B cell (primary cell): ENCODE measurements at regions not wholly inside any gene's neighbourhood (a gene's known extent, or its start where the extent isn't known, plus 50 kb on each side); places are given as distances from the start of the nearest gene placed in this dataset.
"Not testable (repeated sequence)": the region's sequence is repeated elsewhere in the genome, so short reads cannot be mapped to it uniquely, and the experiment has no call there.

Source experiments
- ATAC-seq: fragments of 200-7000 bp; cut with Tn5 transposase; one replicate; pipeline ENCODE4 v1.10.0; 2021; ENCODE audit warnings: low read depth, mild to moderate bottlenecking, moderate number of reproducible peaks, moderate library complexity
- CTCF ChIA-PET: fragments of 350-600 bp; sonication (Branson Sonifier 250); formaldehyde crosslinking; loops from one replicate; lab custom pipeline; 2021; ENCODE audit warnings: antibody characterized with exemption, inconsistent platforms; lab: Charles Lee
- POLR2A ChIA-PET: fragments of 350-600 bp; sonication (Branson Sonifier 250); formaldehyde crosslinking; loops from one replicate; lab custom pipeline; 2021; ENCODE audit warnings: antibody characterized with exemption; lab: Charles Lee
- DNase-seq: peaks from one replicate; pipeline ENCODE4 v3.0.0; 2013
- H2AFZ ChIP-seq: 2 replicates; pipeline ENCODE4 v1.6.1; 2012; ENCODE audit warnings: mild to moderate bottlenecking, low read depth, low read length; ENCODE audit not compliant: insufficient read depth, poor library complexity, severe bottlenecking
- H3K27ac ChIP-seq, 2 donors: 1 replicate in 1 of 2; 2 replicates in 1 of 2; pipeline ENCODE4 v1.5.1; 2012 to 2013; ENCODE audit warnings: low read length in 2 of 2, mild to moderate bottlenecking in 2 of 2, moderate library complexity in 1 of 2
- H3K27me3 ChIP-seq, 4 experiments: fragments of 200-600 bp in 1 of 4; sonication (generic) in 1 of 4; replicated peaks in 1 of 4; 1 replicate in 2 of 4; 2 replicates in 2 of 4; pipeline versions ENCODE4 v1.6.1 to v1.7.0; 2013 to 2016; ENCODE audit warnings: low read length in 3 of 4, mild to moderate bottlenecking in 2 of 4, mixed read lengths in 1 of 4, moderate library complexity in 1 of 4; ENCODE audit not compliant: insufficient read depth in 4 of 4, control insufficient read depth in 3 of 4; ENCODE audit errors: control extremely low read depth in 1 of 4
- H3K36me3 ChIP-seq, 2 experiments: replicated peaks in 1 of 2; 1 replicate in 1 of 2; 2 replicates in 1 of 2; pipeline versions ENCODE4 v1.6.1 to v1.7.1; 2013; ENCODE audit warnings: low read length in 1 of 2; ENCODE audit not compliant: insufficient read depth in 2 of 2, control insufficient read depth in 1 of 2; ENCODE audit errors: control extremely low read depth in 1 of 2, extremely low read depth in 1 of 2
- H3K4me1 ChIP-seq, 2 donors: fragments of 200-600 bp in 1 of 2; sonication (generic) in 1 of 2; 1 replicate in 1 of 2; 2 replicates in 1 of 2; pipeline versions ENCODE4 v1.5.1 to v1.6.1; 2013 to 2017; ENCODE audit warnings: low read length in 2 of 2; ENCODE audit not compliant: control insufficient read depth in 2 of 2, insufficient read depth in 2 of 2
- H3K4me2 ChIP-seq: replicated peaks from 2 replicates; pipeline ENCODE3; 2012; ENCODE audit warnings: mild to moderate bottlenecking, low read depth, low read length; ENCODE audit not compliant: poor library complexity, severe bottlenecking
- H3K4me3 ChIP-seq, 5 experiments: fragments of 200-600 bp in 1 of 5; sonication (generic) in 1 of 5; 1 replicate in 3 of 5; 2 replicates in 2 of 5; pipeline versions ENCODE4 v1.5.1 to v1.7.0; 2011 to 2016; ENCODE audit warnings: low read length in 4 of 5, mild to moderate bottlenecking in 4 of 5, low read depth in 2 of 5, control low read depth in 1 of 5, moderate library complexity in 1 of 5; ENCODE audit not compliant: insufficient read depth in 1 of 5; ENCODE audit errors: control extremely low read depth in 1 of 5, extremely low read depth in 1 of 5
- H3K79me2 ChIP-seq: fragments of 200-600 bp; sonication (generic); one replicate; pipeline ENCODE4 v1.6.0; 2016; ENCODE audit warnings: low read length; ENCODE audit not compliant: control insufficient read depth, insufficient read depth
- H3K9ac ChIP-seq: fragments of 200-600 bp; sonication (generic); 2 replicates; pipeline ENCODE4 v1.6.1; 2017; ENCODE audit warnings: mild to moderate bottlenecking, low read length, moderate library complexity
- H3K9me3 ChIP-seq, 3 donors: one replicate each; pipeline versions ENCODE4 v1.6.1 to v1.7.1; 2013; ENCODE audit warnings: low read length in 2 of 3; ENCODE audit not compliant: control insufficient read depth in 2 of 3, insufficient read depth in 1 of 3; ENCODE audit errors: control extremely low read depth in 1 of 3
- H4K20me1 ChIP-seq: 2 replicates; pipeline ENCODE4 v1.6.0; 2012; ENCODE audit warnings: mild to moderate bottlenecking, low read length; ENCODE audit not compliant: insufficient read depth, control insufficient read depth, poor library complexity, severe bottlenecking
- H3K27ac Mint-ChIP-seq: one replicate; pipeline ENCODE4 v1.8.0; 2021; ENCODE audit warnings: mixed read lengths
- H3K27me3 Mint-ChIP-seq: one replicate; pipeline ENCODE4 v1.8.0; 2021; ENCODE audit warnings: mixed read lengths
- H3K4me1 Mint-ChIP-seq: one replicate; pipeline ENCODE4 v1.8.0; 2021; ENCODE audit warnings: mixed read lengths
- H3K4me3 Mint-ChIP-seq: one replicate; pipeline ENCODE4 v1.8.0; 2021; ENCODE audit warnings: mixed read lengths
- H3K9me3 Mint-ChIP-seq: one replicate; pipeline ENCODE4 v1.8.0; 2022; ENCODE audit warnings: mixed read lengths; ENCODE audit not compliant: insufficient read depth
- EZH2 ChIP-seq: IDR thresholded peaks from 2 replicates; pipeline ENCODE4 v1.6.1; 2012; ENCODE audit warnings: borderline replicate concordance, low read depth, mild to moderate bottlenecking, moderate library complexity, low read length; ENCODE audit not compliant: insufficient read depth, poor library complexity, severe bottlenecking
- WGBS: methylation state at CpG from one replicate; pipeline ENCODE4 v1.1.5; 2013; ENCODE audit warnings: missing lambda C conversion rate; ENCODE audit not compliant: insufficient coverage; 5-methylcytosine and 5-hydroxymethylcytosine counted together
- intact Hi-C: fragments of 100-400 bp; cut with micrococcal nuclease; formaldehyde crosslinking; loops from one replicate; pipeline ENCODE4 v1.10.0; 2022
- TF ChIP-seq, protein P1 (sequence below): fragments of 200-600 bp; IDR thresholded peaks from one replicate; pipeline ENCODE4 v1.8.0; 2022; ENCODE audit warnings: antibody characterized with exemption, mild to moderate bottlenecking

DNA sequence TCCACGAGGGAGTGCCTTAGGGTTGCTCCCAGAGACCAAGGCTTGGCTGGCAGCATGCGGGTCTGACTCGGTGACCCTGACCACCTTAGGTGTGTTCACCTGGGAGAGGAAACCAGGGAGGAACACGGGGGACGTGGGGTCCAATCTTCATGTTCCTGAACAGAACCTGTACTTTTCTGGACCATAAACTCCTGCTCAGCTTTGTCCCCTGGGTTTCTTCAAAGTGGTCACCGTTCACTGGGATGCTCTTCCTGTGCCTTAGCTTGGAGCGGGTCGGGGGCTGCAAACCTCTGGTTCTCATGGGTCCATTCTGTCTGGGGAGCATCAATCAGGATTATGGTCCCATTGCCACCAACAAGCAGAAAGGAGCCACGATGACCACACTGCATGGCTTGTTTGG lies 333.5 kb downstream of the QKI start:
- no peak for TF ChIP-seq EZH2
- TF ChIP-seq, protein P1, sequence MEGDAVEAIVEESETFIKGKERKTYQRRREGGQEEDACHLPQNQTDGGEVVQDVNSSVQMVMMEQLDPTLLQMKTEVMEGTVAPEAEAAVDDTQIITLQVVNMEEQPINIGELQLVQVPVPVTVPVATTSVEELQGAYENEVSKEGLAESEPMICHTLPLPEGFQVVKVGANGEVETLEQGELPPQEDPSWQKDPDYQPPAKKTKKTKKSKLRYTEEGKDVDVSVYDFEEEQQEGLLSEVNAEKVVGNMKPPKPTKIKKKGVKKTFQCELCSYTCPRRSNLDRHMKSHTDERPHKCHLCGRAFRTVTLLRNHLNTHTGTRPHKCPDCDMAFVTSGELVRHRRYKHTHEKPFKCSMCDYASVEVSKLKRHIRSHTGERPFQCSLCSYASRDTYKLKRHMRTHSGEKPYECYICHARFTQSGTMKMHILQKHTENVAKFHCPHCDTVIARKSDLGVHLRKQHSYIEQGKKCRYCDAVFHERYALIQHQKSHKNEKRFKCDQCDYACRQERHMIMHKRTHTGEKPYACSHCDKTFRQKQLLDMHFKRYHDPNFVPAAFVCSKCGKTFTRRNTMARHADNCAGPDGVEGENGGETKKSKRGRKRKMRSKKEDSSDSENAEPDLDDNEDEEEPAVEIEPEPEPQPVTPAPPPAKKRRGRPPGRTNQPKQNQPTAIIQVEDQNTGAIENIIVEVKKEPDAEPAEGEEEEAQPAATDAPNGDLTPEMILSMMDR = no peak
- no peak for DNase-seq
- Histone ChIP-seq H4K20me1 (no peaks in the 10 kb centered on the region), H3K9me3 (peaks cover 0 to 24% (median 0%) of the 10 kb centered on the region in 3 donors), H2AFZ (no peak overlapping the region), H3K27ac (no peak overlapping the region), H3K36me3 (no peaks in the 10 kb centered on the region), H3K4me1 (peaks cover 15 to 17% of the 10 kb centered on the region in 2 donors), H3K9ac (no peak overlapping the region), H3K79me2 (no peaks in the 10 kb centered on the region), H3K27me3 (peaks cover 0 to 50% (median 6%) of the 10 kb centered on the region in 4 experiments), H3K4me3 (no peak overlapping the region), H3K4me2 (no peak overlapping the region)
- Mint-ChIP-seq H3K4me1 (peaks cover 18% of the 10 kb centered on the region), H3K27me3 (peaks cover 48% of the 10 kb centered on the region), H3K4me3 (no peak overlapping the region), H3K27ac (no peak overlapping the region), H3K9me3 (no peaks in the 10 kb centered on the region)
- intact Hi-C loops = no loop called here
- POLR2A ChIA-PET = no interaction called here
- WGBS = 90% methylated on average over 9 of the region's 9 CpGs
- ATAC-seq = no peak
- CTCF ChIA-PET = no interaction called here

DNA sequence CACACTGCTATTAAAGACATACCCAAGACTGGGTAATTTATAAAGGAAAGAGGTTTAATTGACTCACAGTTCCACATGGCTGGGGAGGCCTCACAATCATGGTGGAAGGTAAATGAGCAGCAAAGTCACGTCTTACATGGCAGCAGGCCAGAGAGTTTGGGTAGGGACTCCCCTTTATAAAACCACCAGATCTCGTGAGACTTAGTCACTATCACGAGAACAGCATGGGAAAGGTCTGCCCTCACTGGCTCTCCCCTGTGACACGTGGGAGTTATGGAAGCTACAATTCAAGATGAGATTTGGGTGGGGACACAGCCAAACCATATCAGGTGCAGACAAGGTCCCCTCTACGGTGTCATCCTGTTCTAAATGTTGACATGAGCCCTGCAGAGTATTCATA lies 332.5 kb downstream of the QKI start:
- intact Hi-C loops, H3K27ac Mint-ChIP-seq, POLR2A ChIA-PET, H3K79me2 ChIP-seq, DNase-seq, CTCF ChIA-PET, H3K9me3 Mint-ChIP-seq, H3K27ac ChIP-seq, H4K20me1 ChIP-seq, H3K4me2 ChIP-seq, ATAC-seq, H3K4me3 ChIP-seq, H3K9ac ChIP-seq, H3K4me3 Mint-ChIP-seq, H3K36me3 ChIP-seq, H2AFZ ChIP-seq: not testable (repeated sequence)
- 65% methylated on average over 3 of the region's 5 CpGs for WGBS
- Mint-ChIP-seq H3K27me3 (peaks cover 42% of the 10 kb centered on the region), H3K4me1 (peaks cover 18% of the 10 kb centered on the region)
- Histone ChIP-seq H3K27me3 (peaks cover 0 to 48% (median 6%) of the 10 kb centered on the region in 4 experiments), H3K9me3 (peaks cover 0 to 18% (median 0%) of the 10 kb centered on the region in 3 donors), H3K4me1 (peaks cover 15 to 17% of the 10 kb centered on the region in 2 donors)
